GM10266 (cell line): ENCODE measurements at regions not wholly inside any gene's neighbourhood (a gene's known extent, or its start where the extent isn't known, plus 50 kb on each side); places are given as distances from the start of the nearest gene placed in this dataset.

ENCODE experiments used
- DNase-seq: peaks from one replicate; pipeline ENCODE4 v3.0.0; 2012; ENCODE audit errors: extremely low spot score
- TF ChIP-seq, protein P1 (sequence below): IDR thresholded peaks from 2 replicates; pipeline ENCODE4 v1.5.1; 2012; ENCODE audit warnings: mild to moderate bottlenecking, low read depth; ENCODE audit not compliant: control insufficient read depth, insufficient read depth; ENCODE audit errors: missing control alignments

DNA sequence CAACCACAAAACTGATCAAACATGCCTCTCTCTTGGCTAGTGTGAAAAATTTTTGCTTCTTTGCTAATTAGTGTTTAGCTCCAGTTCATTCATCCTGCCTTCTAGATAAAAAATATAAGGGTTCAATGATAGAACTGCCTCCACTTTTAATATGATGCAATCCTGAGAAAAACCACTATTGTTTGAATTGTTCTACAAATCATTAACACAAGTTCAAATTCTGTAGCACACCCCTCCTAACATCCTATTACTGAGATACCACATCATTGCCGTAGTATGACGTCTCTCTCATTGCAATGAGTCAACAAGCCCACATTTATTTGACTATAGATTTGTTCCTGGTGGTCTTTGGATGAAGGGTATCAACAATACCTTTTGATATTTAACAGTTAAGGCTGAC lies 365.8 kb upstream of the OPRM1 start:
- TF ChIP-seq, protein P1, sequence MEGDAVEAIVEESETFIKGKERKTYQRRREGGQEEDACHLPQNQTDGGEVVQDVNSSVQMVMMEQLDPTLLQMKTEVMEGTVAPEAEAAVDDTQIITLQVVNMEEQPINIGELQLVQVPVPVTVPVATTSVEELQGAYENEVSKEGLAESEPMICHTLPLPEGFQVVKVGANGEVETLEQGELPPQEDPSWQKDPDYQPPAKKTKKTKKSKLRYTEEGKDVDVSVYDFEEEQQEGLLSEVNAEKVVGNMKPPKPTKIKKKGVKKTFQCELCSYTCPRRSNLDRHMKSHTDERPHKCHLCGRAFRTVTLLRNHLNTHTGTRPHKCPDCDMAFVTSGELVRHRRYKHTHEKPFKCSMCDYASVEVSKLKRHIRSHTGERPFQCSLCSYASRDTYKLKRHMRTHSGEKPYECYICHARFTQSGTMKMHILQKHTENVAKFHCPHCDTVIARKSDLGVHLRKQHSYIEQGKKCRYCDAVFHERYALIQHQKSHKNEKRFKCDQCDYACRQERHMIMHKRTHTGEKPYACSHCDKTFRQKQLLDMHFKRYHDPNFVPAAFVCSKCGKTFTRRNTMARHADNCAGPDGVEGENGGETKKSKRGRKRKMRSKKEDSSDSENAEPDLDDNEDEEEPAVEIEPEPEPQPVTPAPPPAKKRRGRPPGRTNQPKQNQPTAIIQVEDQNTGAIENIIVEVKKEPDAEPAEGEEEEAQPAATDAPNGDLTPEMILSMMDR = no peak
- no peak for DNase-seq

DNA sequence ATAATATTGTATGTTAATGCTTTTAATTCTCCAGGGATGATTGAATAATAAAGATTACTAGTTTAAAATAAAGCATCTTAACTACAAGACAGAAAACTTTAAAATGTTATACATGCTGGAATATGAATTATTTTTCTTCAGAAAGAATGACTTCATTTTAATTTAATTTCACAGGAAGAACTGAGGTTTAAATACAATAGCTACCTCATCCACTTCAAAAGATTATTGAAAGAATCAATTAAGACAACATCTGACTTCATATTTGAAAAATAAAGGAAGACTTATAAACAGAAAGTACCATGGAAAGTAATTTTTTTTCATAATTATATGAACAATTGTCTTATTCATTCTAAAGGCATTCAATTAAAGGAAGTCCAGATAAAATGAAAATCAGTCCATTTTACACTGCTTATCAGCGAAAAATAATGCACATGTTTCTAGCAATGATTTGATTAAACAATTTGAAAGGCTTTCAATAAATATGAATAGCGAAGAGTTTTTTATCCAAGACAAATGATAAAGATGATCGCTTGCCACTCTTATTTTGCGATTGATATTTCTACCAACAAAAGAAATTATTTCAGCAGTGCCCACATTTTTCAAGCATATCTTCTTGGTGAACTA lies 368.5 kb upstream of the OPRM1 start:
- TF ChIP-seq, protein P1 = no peak
- DNase-seq = no peak

DNA sequence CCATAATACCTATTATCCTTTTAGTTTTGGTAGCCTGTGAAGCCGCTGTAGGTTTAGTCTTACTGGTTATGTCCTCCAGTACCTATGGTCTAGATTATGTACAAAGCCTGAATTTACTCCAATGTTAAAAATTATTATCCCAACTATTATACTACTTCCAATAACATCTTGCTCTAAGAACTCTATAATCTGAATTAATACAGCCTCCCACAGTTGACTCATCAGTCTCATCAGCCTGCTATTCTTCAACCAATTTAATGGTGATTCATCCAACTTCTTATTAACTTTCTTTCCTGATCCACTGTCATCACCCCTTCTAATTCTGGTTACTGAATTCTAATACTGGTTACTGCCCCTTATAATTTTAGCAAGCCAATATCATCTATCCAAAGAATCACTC lies 370.3 kb upstream of the OPRM1 start:
- DNase-seq = no peak
- TF ChIP-seq, protein P1 = no peak

DNA sequence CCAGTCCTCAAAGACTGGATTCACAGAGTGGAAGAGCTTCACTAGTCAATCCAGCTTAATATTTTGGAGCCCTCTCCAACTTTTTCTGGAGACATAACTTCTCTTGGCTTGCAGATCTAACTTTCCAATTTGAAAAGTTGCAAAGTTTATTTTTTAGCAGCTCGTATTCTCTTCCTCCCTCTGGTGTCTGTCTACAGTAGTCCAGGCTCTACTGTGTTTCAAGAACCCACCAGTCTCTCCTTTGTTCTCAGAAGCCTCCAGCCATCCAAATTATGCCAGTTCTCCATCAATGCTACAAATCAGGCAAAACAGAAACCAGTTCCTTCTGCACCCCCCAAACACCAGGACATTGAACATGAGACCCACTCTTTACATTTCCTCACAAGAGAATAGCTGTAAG lies 376.1 kb upstream of the OPRM1 start:
- TF ChIP-seq, protein P1 = no peak
- DNase-seq = no peak

DNA sequence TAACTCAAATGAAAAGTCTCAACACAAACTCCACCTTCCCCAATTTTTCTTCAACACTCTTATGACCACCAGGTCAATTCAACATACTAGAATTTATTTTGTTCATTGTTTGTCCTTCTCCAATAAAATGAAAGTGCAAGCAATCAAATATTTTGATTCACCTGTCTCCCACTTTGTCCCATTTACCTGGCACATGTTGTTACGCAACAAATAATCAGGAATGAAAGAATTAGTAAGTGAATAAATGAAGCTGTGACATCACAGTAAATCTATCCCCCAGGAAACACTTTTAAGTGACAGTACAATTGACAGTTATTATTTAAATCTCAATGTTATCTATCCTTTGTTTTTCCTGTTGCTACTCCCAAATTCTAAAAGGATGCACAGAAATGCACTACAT lies 393.7 kb upstream of the OPRM1 start:
- DNase-seq = no peak
- TF ChIP-seq, protein P1 = no peak

DNA sequence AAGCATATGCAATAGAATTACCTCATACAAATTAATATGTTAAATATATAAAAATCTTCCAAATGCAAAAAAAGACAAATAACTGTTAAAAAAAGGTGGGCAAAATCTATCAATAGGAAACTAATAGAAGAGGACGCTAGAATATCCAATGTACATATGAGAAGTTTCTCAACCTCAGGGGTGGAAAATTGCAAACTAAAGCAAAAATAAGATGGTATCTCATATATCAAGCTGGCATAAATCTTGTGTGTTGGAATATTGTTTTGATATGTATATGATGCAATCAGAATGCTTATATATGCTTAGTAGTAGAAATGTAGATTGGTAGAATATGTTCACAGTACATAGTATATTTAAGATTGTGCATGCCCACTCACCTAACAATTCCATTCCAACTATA lies 395.0 kb upstream of the OPRM1 start:
- no peak for DNase-seq
- TF ChIP-seq, protein P1 = no peak

DNA sequence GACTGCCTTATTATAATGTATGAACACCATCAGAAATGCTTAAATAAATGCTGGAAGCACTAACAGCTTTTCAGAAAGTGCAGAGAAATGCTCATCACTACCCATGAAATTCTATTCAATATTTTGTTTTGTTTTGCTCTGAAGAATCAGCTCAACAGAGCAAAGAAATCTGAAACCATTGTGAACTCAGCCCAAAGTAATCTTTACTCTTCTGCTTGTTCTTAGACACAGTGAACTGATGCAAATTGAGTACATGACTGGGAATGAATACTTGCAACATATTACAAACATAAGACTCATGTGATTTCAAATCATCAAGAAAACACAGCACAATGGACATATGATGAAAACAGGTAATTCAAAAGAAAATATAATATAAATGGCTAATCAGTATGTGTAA lies 404.6 kb upstream of the OPRM1 start:
- no peak for DNase-seq
- TF ChIP-seq, protein P1 = no peak
